GM10248 (cell line): ENCODE measurements at regions not wholly inside any gene's neighbourhood (a gene's known extent, or its start where the extent isn't known, plus 50 kb on each side); places are given as distances from the start of the nearest gene placed in this dataset.

Experiments used
- CTCF ChIA-PET: fragments of 300-600 bp; sonication (Branson Sonifier 250); formaldehyde crosslinking; extraction: SDS; loops from one replicate; lab custom pipeline; 2021; ENCODE audit warnings: antibody characterized with exemption; lab: Yijun Ruan, JAX
- POLR2A ChIA-PET: fragments of 350-650 bp; sonication (Branson Sonifier 250); formaldehyde crosslinking; extraction: SDS; loops from one replicate; lab custom pipeline; 2020; ENCODE audit warnings: antibody characterized with exemption; lab: Yijun Ruan, JAX
- DNase-seq: peaks from one replicate; pipeline ENCODE4 v3.0.0; 2012; ENCODE audit errors: extremely low spot score
- CTCF ChIP-seq: IDR thresholded peaks from 2 replicates; pipeline ENCODE4 v1.5.1; 2012; ENCODE audit warnings: mild to moderate bottlenecking, low read depth; ENCODE audit errors: extremely low read depth, missing control alignments, control extremely low read depth

GRCh38 chr3:190229632-190230424 is 92.4 kb downstream of the CLDN1 start:
- DNase-seq: no peak
- ChIA-PET CTCF (interaction anchor here (1.4 to 1.9 kb wide), 2 partner anchors 9 to 266 kb away, joined by 5 to 6 read pairs; no protein-coding TSS in a partner anchor), POLR2A (no interaction called here)
- TF ChIP-seq CTCF: no peak

- ChIA-PET POLR2A (no interaction called here), CTCF (interaction anchor here (1.4 to 3.7 kb wide), 3 partner anchors 11 to 259 kb away, joined by 4 to 24 read pairs (median 4); no protein-coding TSS in a partner anchor)
- no peak for TF ChIP-seq CTCF
- DNase-seq: no peak
Observed at GRCh38 chr3:190227064-190227463, 95.2 kb downstream of the CLDN1 start.

- DNase-seq: peak; percentile 13
Observed at GRCh38 chr3:190224863-190225692, 97.2 kb downstream of the CLDN1 start.

GRCh38 chr3:190224456-190224855 is 97.8 kb downstream of the CLDN1 start:
- ChIA-PET POLR2A (no interaction called here), CTCF (interaction anchor here (0.7 to 3.7 kb wide), 18 partner anchors 9 to 269 kb away, joined by 3 to 24 read pairs (median 4); partner anchors contain the start of gene CLDN1)

More at GRCh38 chr3:190224863-190225692, 97.2 kb downstream of the CLDN1 start:
- ChIA-PET POLR2A (no interaction called here), CTCF (interaction anchor here (0.7 to 3.7 kb wide), 17 partner anchors 9 to 257 kb away, joined by 3 to 24 read pairs (median 4); partner anchors contain the start of gene CLDN1)
- TF ChIP-seq CTCF: peak; percentile 29

GRCh38 chr3:190222916-190223315 is 99.3 kb downstream of the CLDN1 start:
- ChIA-PET CTCF (interaction anchor here (0.6 to 2.0 kb wide), 2 partner anchors 21 to 261 kb away, joined by 3 to 8 read pairs; no protein-coding TSS in a partner anchor), POLR2A (no interaction called here)
- no peak for DNase-seq
- TF ChIP-seq CTCF: no peak

More at GRCh38 chr3:190224456-190224855, 97.8 kb downstream of the CLDN1 start:
- no peak for DNase-seq
- TF ChIP-seq CTCF: no peak

- CTCF ChIA-PET: interaction anchor here (0.6 to 2.0 kb wide), 2 partner anchors 20 to 260 kb away, joined by 3 to 8 read pairs; no protein-coding TSS in a partner anchor
- POLR2A ChIA-PET: no interaction called here
Observed at GRCh38 chr3:190222360-190222759, 99.9 kb downstream of the CLDN1 start.

More at GRCh38 chr3:190222360-190222759, 99.9 kb downstream of the CLDN1 start:
- DNase-seq: no peak
- no peak for TF ChIP-seq CTCF
